ENCODE measurements at regions not wholly inside any gene's neighbourhood (a gene's known extent, or its start where the extent isn't known, plus 50 kb on each side); places are given as distances from the start of the nearest gene placed in this dataset.
A peak's percentile ranks its signal among the peaks of the same experiment; 100 is the strongest.

DNA sequence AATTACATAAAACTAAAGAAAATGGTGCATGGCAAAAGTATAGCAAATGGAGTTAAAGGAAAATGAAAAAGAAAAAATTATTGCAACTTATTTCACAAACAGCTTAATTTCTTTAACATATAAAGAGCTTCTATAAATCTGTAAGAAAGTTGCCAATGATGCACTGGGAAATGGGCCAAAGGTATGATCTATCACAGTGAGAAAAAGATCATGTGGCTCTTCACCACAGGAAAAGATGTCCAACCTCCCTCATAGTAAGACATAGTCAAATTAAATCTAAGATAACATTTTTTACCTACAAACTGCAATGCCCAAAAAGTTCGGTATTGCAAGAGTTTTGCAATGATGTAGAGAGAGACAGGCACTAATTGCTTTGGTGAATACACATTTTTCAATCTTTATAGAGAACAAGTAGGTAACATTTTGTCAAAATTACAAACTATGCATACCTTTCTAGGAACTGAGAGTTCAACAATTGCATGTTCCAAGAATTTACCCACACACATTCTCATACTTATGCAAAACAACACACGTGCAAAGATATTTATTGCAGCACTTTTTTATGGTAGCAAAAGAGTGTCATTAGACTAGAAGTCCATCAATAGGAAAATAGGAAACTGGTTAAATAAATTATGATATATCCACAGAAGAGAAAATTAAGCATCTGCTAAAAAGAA is 372.6 kb downstream of the QKI start:
- intact Hi-C loops (cut with DNase I), result no loop called here

DNA sequence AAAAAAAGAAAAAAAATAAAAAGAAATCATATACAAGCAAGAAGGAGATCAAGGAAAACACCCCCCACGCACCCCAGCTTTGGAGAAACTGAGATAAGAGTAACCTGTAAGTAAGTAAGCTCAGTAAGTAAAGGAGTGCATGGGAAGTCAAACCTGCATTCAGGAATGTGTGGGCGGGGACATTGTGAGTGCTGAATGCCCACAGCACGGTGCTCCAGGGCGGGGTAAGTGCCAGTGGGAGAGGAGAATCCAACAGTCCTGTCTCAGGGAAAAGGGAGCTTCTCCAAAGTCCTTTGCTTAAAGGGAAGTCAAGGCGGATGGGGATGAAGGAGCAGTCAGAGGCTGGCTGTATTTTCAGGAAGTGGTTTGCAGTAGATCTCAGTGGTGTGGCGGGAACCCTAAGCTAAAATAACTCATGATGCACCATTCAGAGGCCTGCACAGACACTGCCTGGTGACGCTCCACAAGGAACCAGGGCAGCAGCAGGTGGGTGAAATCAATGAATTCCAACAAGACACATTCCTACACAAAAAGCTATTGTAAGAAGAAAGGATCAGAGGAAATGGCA is 368.0 kb downstream of the QKI start:
- DNase-seq, result no peak
- intact Hi-C loops (cut with DNase I), result no loop called here

More for the DNA sequence above, 372.6 kb downstream of the QKI start:
- DNase-seq, result no peak

DNA sequence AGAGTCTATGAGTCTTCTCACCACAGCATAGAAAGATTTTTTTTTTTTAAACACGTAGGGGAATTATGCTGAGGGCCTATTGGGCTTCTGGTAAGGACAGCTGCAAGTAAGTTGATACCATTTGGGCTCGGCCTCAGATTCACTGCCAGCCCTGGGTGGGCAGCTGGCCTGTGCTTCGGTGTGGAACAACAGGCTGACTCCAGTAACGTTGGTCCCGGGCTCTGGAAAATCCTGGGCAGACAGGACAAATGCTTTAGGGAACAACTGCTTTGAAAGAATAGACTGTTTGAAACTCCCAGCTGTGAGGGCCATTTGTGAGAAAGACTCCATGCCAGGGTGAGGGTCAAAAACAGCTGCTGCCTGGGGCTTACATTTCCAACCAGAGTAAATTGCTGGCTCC is 366.5 kb downstream of the QKI start:
- intact Hi-C loops (cut with DNase I), result no loop called here
- peak in 9 of 10 donors; percentile 16 to 90 (median 29) for DNase-seq

DNA sequence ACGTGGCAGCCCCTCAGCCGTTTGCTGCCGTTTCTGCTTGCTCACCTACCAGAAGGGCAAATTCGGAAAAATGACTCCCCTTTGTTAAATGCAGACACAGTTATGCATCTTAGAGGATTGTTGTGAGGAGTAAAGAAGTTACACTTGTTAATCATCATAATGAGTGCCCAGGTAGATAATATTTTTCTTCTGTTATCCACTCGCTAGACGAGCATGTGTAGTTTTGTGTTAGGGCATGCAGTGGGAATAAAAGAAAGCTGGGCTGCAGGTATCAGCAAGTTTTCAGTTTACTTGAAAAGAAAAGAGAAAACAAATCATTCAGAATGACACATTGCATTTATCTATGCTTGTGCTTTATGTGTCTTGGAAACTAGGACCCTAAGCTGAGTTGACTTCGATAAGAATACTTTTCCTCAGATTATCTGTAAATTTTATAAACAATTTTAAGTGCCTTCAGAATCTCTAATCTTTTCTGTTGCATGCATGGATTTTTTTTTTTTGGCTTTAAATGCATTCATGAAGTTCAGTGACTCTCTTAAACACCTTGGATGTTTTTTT is 365.3 kb downstream of the QKI start:
- no peak for DNase-seq
- intact Hi-C loops (cut with DNase I), result no loop called here

DNA sequence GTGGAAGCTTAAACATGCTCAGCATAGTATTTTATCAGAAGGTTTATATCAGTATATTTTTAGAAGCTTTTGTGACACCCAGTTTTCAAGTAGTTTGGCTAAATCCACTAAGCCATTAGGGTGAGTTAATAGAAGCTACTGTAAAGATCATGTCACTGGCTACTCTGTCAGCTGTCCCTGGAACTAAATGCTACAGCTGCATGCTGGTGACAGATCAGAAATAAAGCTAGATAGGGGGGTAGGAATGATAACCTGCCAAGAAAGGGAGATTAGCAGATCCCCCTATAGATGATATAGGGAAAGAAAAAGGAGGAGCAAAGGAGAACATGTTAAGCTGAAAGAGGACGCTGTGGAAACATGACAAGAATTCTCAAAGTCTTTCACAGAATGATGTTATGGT is 363.2 kb downstream of the QKI start:
- intact Hi-C loops (cut with DNase I), result no loop called here
- DNase-seq, result no peak

DNA sequence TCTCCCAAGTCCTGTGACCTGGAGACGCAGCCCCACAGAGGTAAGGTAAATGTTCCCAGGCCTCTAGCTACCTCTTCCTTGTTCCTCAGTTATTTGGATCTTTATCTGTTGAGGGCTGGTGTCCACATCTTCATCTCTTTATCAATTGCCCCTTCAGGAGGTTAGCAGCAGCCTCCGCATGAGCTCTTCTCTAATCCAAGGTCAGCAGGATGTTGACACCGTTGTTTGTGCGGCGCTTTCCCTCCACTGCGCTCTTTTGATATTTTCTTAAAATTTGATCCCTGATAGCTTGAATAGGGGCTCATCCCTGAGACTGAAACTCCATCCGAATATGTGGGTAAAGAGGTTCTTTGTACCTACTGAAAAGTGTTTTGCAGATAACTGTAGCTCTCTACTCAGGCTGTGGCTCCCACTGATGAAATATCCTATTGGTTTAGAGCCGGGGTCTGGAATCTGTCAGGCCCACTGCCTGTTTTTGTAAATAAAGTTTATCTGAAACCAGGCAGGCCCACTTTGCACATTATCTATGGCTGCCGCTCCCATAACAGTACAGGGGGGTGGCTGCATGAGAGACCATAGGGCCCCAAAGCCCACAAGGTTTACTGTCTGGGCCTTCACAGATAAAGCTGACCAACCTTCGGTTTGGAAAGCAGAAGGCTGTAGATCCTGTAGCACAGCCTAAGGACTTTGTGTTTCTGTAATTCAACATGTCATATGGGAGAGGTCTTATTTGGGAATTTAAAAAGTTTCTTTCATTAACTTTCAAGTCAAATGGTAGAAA is 362.6 kb downstream of the QKI start:
- intact Hi-C loops (cut with DNase I), result no loop called here
- DNase-seq, result no peak

DNA sequence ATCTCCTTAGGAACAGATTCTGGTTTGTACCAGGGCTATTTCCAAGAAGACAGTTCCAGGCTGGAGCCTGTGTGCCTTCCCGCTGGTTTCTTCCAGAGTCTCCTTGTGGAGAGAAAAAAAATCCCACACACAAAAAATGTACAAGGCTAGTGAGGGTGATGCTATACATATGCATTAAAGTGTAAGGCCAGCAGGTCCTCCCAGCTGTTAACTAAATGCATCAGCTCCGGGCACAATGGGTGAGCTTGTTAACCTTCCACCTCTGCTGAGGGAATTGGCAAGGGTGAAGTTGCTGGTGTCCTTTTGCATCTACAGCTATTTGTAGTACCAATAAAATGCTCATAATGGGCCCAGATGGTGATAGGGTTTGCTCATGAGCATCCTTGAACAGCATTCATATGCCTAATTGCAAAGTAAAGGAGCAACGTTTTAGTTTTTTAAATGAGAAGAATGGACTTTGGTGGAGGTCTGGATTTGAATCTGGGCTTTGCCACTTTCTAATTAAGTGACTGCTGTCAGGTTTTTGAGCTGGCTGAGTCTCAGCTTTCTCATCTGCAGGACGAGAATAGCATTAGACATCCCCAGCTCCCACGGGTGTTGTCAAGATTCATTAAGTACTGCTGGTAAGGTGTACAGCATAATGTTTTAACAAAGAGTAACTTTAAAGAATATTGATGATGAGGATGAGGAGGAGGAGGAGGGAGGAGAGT is 361.8 kb downstream of the QKI start:
- intact Hi-C loops (cut with DNase I), result no loop called here

DNA sequence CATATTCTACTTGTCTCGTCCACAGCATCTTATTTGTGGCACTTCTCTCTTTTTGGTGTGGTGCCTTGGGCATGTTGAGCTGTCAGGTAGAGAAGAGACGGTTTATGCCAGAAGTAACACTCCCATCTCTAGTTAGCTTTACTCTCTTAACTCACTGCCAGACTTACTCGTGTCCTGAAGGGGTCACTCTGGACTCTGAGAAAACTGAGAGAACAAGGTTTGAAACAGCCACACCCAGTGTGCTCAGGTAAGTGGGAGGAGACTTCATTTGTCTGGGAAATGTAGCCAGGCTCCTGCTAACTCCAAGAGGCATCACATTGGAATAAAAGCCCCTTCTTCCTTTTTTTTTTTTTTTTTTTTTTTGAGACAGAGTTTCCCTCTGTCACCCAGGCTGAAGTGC is 360.8 kb downstream of the QKI start:
- DNase-seq, result no peak
- intact Hi-C loops (cut with DNase I), result no loop called here

More for the DNA sequence above, 361.8 kb downstream of the QKI start:
- no peak for DNase-seq

DNA sequence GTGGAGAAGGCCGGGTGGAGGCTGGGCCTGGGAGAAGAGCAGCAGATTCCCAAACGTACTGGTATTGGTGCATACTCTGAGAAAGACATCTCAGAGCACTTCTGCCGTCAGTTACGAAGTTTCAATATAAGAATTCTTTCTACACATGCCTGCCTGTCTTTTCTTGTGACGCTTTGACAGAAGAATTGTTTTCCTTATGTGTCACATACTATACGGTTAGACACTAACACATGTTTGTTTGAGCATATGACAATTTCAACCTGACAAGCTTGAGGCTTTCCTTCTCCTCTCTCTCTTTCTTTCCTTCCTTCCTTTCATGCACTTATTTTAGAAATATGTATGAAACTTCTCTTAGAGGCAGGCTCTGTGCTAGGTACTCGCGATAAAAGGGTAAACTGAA is 360.0 kb downstream of the QKI start:
- no peak for DNase-seq
- intact Hi-C loops (cut with DNase I), result no loop called here

DNA sequence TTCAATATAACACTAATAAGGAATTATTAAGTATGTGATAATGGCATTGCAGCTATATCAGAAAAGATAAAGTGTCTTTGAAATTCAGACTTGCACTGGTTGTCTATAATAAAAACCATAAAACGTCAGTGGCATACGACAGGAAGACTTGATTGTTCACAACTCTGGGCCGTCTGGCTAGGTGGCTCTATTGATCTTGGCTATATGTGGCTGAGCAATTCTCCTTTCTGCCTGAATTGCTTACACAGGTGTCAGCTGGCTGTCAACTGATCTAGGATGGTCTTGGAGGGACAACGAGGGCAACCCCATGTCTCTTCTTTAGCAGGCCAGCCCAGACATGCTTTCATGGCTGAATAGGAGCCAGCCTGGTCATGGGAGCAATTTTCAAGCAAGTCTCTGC is 359.1 kb downstream of the QKI start:
- DNase-seq, result no peak
- intact Hi-C loops (cut with DNase I), result no loop called here

DNA sequence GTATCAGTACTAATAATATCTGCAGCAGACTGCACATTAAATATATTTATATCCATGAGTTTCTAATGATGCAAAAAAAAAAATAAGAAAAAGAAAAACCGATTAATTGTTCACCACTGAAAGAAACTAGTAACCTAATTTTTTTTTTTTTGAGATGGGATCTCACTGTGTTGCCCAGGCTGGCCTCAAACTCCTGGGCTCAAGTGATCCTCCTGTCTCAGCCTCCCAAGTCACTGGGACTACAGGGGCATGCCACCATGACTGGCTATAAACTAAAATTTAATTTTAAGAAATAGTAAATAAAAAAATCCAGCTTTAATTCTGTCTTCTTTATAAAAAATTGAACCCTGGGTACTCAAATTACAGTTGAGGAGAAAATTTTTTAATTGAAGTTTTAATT is 358.2 kb downstream of the QKI start:
- intact Hi-C loops (cut with DNase I), result no loop called here
- no peak for DNase-seq

DNA sequence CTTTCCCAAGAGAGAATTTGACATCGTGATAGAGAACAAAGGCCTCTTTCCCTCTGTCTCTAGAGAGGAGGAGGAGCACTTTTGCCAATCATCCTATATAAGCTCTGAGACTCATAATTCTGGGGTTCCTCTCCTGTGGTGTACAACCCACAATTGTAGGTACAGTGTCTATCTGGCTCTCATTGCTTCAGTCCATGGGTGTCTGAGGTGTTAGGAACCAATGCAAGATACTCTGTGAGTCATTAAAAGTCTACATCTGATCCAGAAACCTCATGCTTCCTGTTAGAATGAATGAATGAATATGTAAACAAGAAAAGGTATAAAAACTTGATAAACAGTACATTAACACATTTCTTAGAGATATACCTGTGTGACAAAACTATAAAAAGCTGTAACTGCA is 356.7 kb downstream of the QKI start:
- intact Hi-C loops (cut with DNase I), result no loop called here
- DNase-seq, result no peak

DNA sequence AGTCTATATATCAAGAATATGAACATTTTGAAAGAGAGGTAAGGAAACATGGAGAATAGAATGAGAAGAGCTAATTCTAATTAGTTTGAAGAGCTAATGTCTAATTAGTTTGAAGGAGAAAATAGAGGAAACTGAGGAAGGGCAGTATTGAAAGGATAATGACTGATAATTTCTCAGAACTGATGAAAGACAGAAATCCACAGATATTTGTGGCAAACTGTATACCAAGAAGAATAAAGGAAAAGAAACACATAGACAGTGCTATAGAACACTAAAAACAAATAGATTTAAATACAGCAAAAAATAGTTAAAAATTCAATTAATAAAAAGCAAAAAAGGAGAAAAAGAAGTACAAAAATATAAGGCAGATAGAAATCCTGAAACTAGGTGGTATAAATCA is 354.4 kb downstream of the QKI start:
- no peak for DNase-seq
- intact Hi-C loops (cut with DNase I), result no loop called here

DNA sequence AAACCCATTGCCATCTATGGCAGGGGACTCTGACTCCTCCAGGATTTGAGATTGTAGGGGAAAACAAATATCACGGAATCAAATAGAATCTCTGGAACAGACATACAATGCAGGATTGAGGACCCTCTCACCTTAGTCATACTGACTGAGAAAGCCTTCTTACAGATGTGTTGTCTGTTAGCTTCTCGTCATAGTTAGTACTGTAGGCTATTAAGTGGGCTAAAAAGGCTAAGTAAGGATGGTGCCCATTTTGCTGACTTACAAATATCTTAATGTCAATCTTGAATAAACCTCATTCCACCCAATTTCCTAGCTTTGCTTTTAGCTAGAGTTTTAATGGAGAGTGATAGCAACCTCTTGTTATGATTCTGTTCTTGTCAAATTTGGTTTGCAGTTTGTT is 352.4 kb downstream of the QKI start:
- DNase-seq, result no peak
- intact Hi-C loops (cut with DNase I), result no loop called here

DNA sequence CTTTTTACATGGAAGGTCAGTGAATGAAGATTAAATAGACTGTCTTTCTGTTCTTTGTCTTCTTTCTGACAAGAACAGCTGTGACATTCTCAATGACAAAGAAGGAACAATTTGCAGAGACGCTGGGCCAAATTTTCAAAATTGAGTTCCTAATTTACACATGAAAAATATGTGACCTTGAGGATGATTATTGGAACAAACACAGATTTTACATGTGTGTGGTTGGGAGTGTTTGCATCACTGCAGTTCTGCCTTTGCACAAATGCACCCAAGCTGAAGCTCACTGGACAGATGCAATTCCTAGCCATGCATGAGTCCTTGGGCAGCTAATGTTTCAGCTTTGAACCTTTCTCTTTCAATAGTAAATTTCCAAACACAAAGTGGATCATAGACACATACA is 350.8 kb downstream of the QKI start:
- no peak for DNase-seq
- intact Hi-C loops (cut with DNase I), result no loop called here

DNA sequence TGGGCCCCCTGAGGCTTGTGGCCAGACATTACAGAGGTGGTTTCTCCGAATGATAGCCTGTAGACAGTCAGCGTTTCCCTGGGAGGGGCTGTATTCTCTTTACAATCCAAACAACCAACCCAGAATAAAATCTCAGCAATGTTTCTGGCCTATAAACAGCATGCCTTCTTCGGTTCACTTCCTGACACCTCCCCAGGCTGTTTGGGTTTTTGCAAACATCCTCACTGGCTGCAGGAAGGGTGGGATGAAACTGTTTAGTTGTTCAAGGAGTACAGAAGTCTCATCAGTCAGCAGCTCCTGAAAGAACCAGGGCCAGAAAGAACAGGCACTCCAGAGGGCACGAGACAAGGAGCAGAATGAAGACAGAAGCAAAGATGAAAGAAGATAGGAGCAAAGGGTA is 350.0 kb downstream of the QKI start:
- intact Hi-C loops (cut with DNase I), result no loop called here
- DNase-seq, result no peak

DNA sequence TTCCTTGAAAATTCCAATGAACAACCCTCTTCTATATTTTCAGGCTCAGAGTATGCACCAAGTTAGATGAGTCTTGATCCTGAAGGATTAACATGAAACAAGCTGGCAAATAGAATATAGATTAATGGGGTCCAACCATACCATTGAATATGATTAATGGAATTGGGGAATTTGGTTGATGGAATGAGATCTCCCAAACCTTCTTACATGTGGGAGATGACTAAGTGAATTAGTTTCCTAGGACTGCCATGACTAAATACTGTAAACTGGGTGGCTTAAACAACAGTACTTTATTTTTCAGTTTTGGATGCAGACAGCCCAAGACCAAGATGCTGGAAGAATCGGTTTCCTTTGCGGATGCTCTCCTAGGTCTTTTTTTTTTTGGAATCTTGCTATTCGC is 347.0 kb downstream of the QKI start:
- intact Hi-C loops (cut with DNase I), result no loop called here
- no peak for DNase-seq

DNA sequence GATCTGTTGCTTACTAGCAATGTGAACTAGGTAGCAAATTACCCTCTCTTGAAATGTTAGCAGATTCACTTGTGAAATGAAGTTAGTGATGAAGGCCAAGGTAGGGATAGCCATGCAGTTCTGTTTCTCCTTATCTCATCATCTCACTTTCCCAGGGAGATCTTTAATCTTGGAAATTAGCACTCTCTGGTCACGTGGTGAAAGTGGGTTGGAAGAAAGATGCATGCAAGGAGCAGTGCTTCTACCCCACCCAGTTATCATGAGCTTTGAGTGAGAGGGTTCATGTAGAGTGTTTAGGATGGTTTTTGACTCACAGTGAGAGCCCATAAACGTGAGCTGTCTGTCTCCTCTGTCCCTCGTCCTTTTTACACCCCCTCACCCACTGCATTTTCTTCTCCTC is 346.3 kb downstream of the QKI start:
- intact Hi-C loops (cut with DNase I), result no loop called here
- no peak for DNase-seq

DNA sequence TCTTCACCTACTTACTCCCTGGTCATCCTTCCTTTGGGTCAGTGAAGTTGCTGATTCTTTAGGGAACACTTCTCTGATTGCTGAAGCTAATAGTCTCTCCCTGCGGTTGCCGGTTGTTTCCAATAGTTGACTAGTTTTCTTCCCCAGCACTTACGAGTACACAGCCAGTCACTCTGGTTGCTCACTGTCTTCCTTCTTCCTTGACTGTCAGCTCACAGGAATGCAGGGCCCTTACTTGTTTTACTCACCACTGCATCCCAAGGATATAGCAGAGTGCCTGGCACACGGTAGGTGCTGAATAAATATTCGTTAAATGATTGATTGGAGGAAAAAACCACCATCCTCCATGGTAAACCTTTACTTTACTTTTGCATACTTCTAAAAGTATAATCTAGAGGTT is 345.0 kb downstream of the QKI start:
- DNase-seq, result no peak
- intact Hi-C loops (cut with DNase I), result no loop called here

DNA sequence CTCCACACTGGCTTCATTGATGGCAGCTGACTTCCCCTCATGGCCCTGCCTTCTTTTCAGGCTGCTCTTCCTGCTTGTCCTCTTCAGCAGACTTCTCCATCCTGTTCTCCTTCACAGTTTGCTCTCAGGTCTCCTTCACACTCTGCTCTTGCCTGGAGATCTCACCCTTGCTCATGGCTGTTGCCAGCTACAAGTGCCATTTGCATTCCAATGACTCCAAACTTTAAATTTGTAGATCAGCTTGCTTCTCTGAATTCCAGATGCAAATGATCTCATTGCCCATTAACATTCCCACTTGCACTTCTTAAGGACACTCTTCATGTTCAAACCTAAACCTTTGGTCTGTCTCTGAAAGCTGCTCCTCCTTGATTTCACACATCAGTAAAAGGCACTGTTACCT is 343.0 kb downstream of the QKI start:
- intact Hi-C loops (cut with DNase I), result no loop called here
- DNase-seq, result no peak

DNA sequence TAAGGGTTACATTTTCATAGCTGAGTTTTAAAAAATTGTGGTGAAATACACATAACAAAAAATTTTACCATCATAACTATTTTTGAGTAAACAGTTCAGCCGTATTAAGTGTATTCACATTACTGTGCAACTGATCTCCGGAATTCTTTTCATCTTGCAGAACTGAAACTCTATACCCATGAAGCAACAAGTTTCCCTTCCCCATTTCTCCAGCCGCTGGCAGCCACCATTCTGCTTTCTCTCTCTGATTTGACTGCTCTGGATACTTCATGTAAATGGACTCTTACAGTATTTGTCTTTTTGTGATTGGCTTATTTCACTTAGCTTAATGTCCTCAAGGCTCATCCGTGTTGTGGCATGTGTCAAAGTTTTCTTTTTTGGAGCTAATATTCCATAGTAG is 341.6 kb downstream of the QKI start:
- intact Hi-C loops (cut with DNase I), result no loop called here
- DNase-seq, result no peak

Measured in posterior cingulate gyrus (tissue), 11 donors.